SK-N-SH (cell line): ENCODE measurements at regions not wholly inside any gene's neighbourhood (a gene's known extent, or its start where the extent isn't known, plus 50 kb on each side); places are given as distances from the start of the nearest gene placed in this dataset.

Experiments used
- CTCF ChIA-PET: fragments of 300-600, 350-600 bp; formaldehyde crosslinking; extraction: SDS; loops from one replicate; lab custom pipeline; 2021; lab: Yijun Ruan, JAX
- POLR2A ChIA-PET: fragments of 350-600 bp; sonication (Branson Sonifier 250); formaldehyde crosslinking; extraction: SDS; loops from one replicate; lab custom pipeline; 2020; ENCODE audit warnings: antibody characterized with exemption, inconsistent platforms; lab: Yijun Ruan, JAX
- DNase-seq: peaks from one replicate; pipeline ENCODE4 v3.0.0; 2012
- H2AFZ ChIP-seq: fragments of 200-600 bp; sonication (generic); 2 replicates; pipeline ENCODE4 v1.8.1; 2016; ENCODE audit warnings: antibody characterized with exemption, mild to moderate bottlenecking, low read depth
- H3F3A ChIP-seq: fragments of 200-600 bp; sonication (generic); replicated peaks from 2 replicates; pipeline ENCODE3; 2016; ENCODE audit warnings: antibody characterized with exemption, mild to moderate bottlenecking; ENCODE audit not compliant: insufficient read depth
- H3K27ac ChIP-seq, 2 experiments: fragments of 200-500 bp in 1 of 2; fragments of 200-600 bp in 1 of 2; sonication (Bioruptor generic) in 1 of 2; sonication (generic), shearing (Covaris generic) in 1 of 2; 2 replicates each; pipeline versions ENCODE4 v1.5.1 to v1.6.1; 2014 to 2016; ENCODE audit warnings: low read depth in 2 of 2, inconsistent platforms in 1 of 2, low read length in 1 of 2, mild to moderate bottlenecking in 1 of 2, mixed read lengths in 1 of 2
- H3K27me3 ChIP-seq: fragments of 200-600 bp; sonication (generic), shearing (Covaris generic); 2 replicates; pipeline ENCODE4 v1.6.1; 2016; ENCODE audit warnings: mixed run types; ENCODE audit not compliant: insufficient read depth
- H3K36me3 ChIP-seq, 2 experiments: fragments of 200-500 bp in 1 of 2; fragments of 200-600 bp in 1 of 2; sonication (Bioruptor generic) in 1 of 2; sonication (generic) in 1 of 2; replicated peaks in 1 of 2; 2 replicates each; pipeline versions ENCODE3 to v1.5.1; 2014 to 2016; ENCODE audit warnings: low read length in 1 of 2, mild to moderate bottlenecking in 1 of 2; ENCODE audit not compliant: insufficient read depth in 2 of 2, control insufficient read depth in 1 of 2
- H3K4me1 ChIP-seq, 2 experiments: fragments of 200-500 bp in 1 of 2; fragments of 200-600 bp in 1 of 2; sonication (Bioruptor generic) in 1 of 2; sonication (generic), shearing (Covaris generic) in 1 of 2; 2 replicates each; pipeline versions ENCODE4 v1.5.1 to v1.6.1; 2014 to 2016; ENCODE audit warnings: low read depth in 1 of 2, low read length in 1 of 2, mixed run types in 1 of 2; ENCODE audit not compliant: insufficient read depth in 2 of 2, control insufficient read depth in 1 of 2
- H3K4me2 ChIP-seq: fragments of 200-600 bp; sonication (generic), shearing (Covaris generic); 2 replicates; pipeline ENCODE4 v1.6.1; 2017; ENCODE audit warnings: mixed run types
- H3K4me3 ChIP-seq, 2 experiments: fragments of 200-500 bp in 1 of 2; fragments of 200-600 bp in 1 of 2; sonication (Bioruptor generic) in 1 of 2; sonication (generic), shearing (Covaris generic) in 1 of 2; 2 replicates each; pipeline versions ENCODE4 v1.5.1 to v1.8.1; 2014 to 2016; ENCODE audit warnings: low read depth in 2 of 2, inconsistent platforms in 1 of 2, low read length in 1 of 2, mild to moderate bottlenecking in 1 of 2, mixed read lengths in 1 of 2, moderate library complexity in 1 of 2
- H3K79me2 ChIP-seq: fragments of 200-600 bp; sonication (generic); 2 replicates; pipeline ENCODE4 v1.8.1; 2017; ENCODE audit warnings: mild to moderate bottlenecking; ENCODE audit not compliant: insufficient read depth
- H3K9ac ChIP-seq: fragments of 200-600 bp; sonication (generic); 2 replicates; pipeline ENCODE4 v1.6.1; 2017; ENCODE audit warnings: mixed run types
- H3K9me2 ChIP-seq: fragments of 200-600 bp; sonication (generic); 2 replicates; pipeline ENCODE4 v1.6.1; 2017; ENCODE audit warnings: mixed run types
- H3K9me3 ChIP-seq: fragments of 200-600 bp; sonication (generic); 2 replicates; pipeline ENCODE4 v1.6.1; 2017; ENCODE audit warnings: mixed run types, mild to moderate bottlenecking, moderate library complexity
- H4K20me1 ChIP-seq: fragments of 200-600 bp; sonication (generic); 2 replicates; pipeline ENCODE4 v1.6.1; 2017; ENCODE audit warnings: mild to moderate bottlenecking, mixed run types; ENCODE audit not compliant: insufficient read depth
- EP300 ChIP-seq, 2 experiments: IDR thresholded peaks; 2 replicates each; pipeline versions ENCODE4 v1.4.0 to v1.6.1; 2012; ENCODE audit warnings: borderline replicate concordance in 1 of 2, low read depth in 1 of 2, low read length in 1 of 2
- EZH2phosphoT487 ChIP-seq: fragments of 200-600 bp; sonication (generic); IDR thresholded peaks from 2 replicates; pipeline ENCODE4 v1.6.1; 2017; ENCODE audit warnings: low read depth, mixed run types, mild to moderate bottlenecking, antibody characterized with exemption, moderate library complexity, borderline replicate concordance
- FOXJ3 ChIP-seq: sonication (generic); formaldehyde crosslinking; IDR thresholded peaks from 2 replicates; pipeline ENCODE4 v1.5.1; 2020; ENCODE audit warnings: mild to moderate bottlenecking, missing genetic modification reagents
- FOXM1 ChIP-seq: IDR thresholded peaks from 2 replicates; pipeline ENCODE4 v1.4.0; 2012; ENCODE audit warnings: low read depth, mild to moderate bottlenecking
- GABPA ChIP-seq: IDR thresholded peaks from 2 replicates; pipeline ENCODE4 v1.4.0; 2012; ENCODE audit warnings: low read depth, mild to moderate bottlenecking
- GATA2 ChIP-seq: sonication (generic); formaldehyde crosslinking; IDR thresholded peaks from 2 replicates; pipeline ENCODE4 v1.5.0; 2020; ENCODE audit warnings: mild to moderate bottlenecking, missing genetic modification reagents
- MEF2A ChIP-seq: IDR thresholded peaks from 2 replicates; pipeline ENCODE4 v1.4.0; 2012; ENCODE audit warnings: low read depth, borderline replicate concordance
- NFIC ChIP-seq: IDR thresholded peaks from 2 replicates; pipeline ENCODE4 v1.4.0; 2012; ENCODE audit warnings: borderline replicate concordance
- NRF1 ChIP-seq: IDR thresholded peaks from 2 replicates; pipeline ENCODE4 v1.6.1; 2012; ENCODE audit warnings: low read depth, mild to moderate bottlenecking, low read length
- POLR2AphosphoS5 ChIP-seq: IDR thresholded peaks from 2 replicates; pipeline ENCODE4 v1.6.1; 2012; ENCODE audit warnings: low read depth, low read length
- RAD21 ChIP-seq: IDR thresholded peaks from 2 replicates; pipeline ENCODE4 v1.6.1; 2012; ENCODE audit warnings: mild to moderate bottlenecking, low read length
- RFX5 ChIP-seq: IDR thresholded peaks from 2 replicates; pipeline ENCODE4 v1.6.1; 2012; ENCODE audit warnings: mild to moderate bottlenecking, improper control_type of control experiment, low read length
- RXRA ChIP-seq: IDR thresholded peaks from 2 replicates; pipeline ENCODE4 v1.4.0; 2012; ENCODE audit warnings: low read depth, mild to moderate bottlenecking, borderline replicate concordance
- SMC3 ChIP-seq: IDR thresholded peaks from 2 replicates; pipeline ENCODE4 v1.6.1; 2012; ENCODE audit warnings: low read depth, low read length, improper control_type of control experiment
- YY1 ChIP-seq: IDR thresholded peaks from 2 replicates; pipeline ENCODE4 v1.4.0; 2012; ENCODE audit warnings: low read depth, mild to moderate bottlenecking
- WGBS: methylation state at CpG from one replicate; pipeline ENCODE4 v1.1.6; 2017; ENCODE audit warnings: low lambda C conversion rate; 5-methylcytosine and 5-hydroxymethylcytosine counted together
- TF ChIP-seq, protein P1 (sequence below): IDR thresholded peaks from 2 replicates; pipeline ENCODE4 v1.4.0; 2012; ENCODE audit warnings: low read depth
- TF ChIP-seq, protein P2 (sequence below): IDR thresholded peaks from 2 replicates; pipeline ENCODE4; 2012
- TF ChIP-seq, protein P3 (sequence below): fragments of 200-600 bp; sonication (generic); IDR thresholded peaks from 2 replicates; pipeline ENCODE4 v1.6.1; 2017; ENCODE audit warnings: antibody characterized with exemption, mild to moderate bottlenecking, moderate library complexity
- TF ChIP-seq, protein P4 (sequence below): fragments of 150-350 bp; IDR thresholded peaks from 2 replicates; pipeline ENCODE4 v1.6.1; 2016; ENCODE audit warnings: mild to moderate bottlenecking, low read depth, low read length
- TF ChIP-seq, protein P5 (sequence below): fragments of 150-350 bp; IDR thresholded peaks from 2 replicates; pipeline ENCODE4 v1.6.1; 2017; ENCODE audit warnings: antibody characterized with exemption, low read length, low read depth, borderline replicate concordance
- TF ChIP-seq, protein P6 (sequence below): IDR thresholded peaks from 2 replicates; pipeline ENCODE4 v1.4.0; 2012; ENCODE audit warnings: low read depth, borderline replicate concordance

DNA sequence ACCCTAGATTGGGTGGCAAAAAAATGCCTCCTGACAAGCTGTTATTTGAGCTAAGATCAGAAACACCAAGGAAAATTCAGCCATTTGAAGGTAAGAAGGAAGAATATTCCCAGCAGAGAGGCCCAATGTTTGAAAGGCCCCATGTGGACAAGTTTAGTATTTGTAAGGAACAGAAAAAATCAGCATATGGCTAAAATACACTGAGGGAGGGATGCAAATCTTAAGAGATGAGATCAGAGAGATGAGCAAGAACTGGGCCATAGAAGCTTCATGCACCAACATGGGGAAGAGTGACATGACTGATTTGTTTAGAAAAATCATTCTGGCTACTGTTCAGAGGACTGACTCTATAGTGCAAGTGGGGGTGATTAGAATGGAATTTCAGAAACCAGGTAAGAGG lies 496.8 kb upstream of the SOX5 start (continued):
- TF ChIP-seq RXRA: no peak
- TF ChIP-seq FOXM1: no peak
- no peak for TF ChIP-seq RAD21
- no peak for TF ChIP-seq YY1

DNA sequence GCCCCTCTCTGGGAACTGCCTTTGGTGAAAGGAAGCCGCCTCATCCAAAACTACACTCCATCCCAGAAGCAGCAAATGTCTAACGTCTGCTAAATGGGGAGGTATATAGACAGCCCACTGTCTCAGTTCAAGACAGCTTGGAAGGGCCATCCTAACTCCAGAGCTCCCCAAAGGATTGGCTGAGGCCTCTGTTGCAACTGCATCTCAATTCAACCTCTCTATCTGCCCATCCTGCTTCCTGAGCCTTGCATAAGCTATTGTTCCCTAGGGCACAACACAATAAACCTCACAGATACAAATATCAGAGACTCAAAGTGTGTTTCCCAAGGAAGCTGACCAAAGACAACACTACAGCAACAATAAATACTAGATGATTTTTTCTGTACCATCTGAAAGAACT lies 495.2 kb upstream of the SOX5 start:
- H2AFZ ChIP-seq: no peak overlapping the region
- H3K79me2 ChIP-seq: no peaks in the 10 kb centered on the region
- H3K27me3 ChIP-seq: no peaks in the 10 kb centered on the region
- H3K9me3 ChIP-seq: no peaks in the 10 kb centered on the region
- no peak overlapping the region for H3K4me2 ChIP-seq
- H3K4me1 ChIP-seq: no peaks in the 10 kb centered on the region; a peak in 1 of 4 replicates
- no peak overlapping the region for H3K9ac ChIP-seq
- H3K9me2 ChIP-seq: no peaks in the 10 kb centered on the region
- POLR2A ChIA-PET: no interaction called here
- no peaks in the 10 kb centered on the region for H3F3A ChIP-seq
- H3K27ac ChIP-seq: no peak overlapping the region
- no peaks in the 10 kb centered on the region for H3K36me3 ChIP-seq
- CTCF ChIA-PET: interaction anchor here (1.0 kb wide), 2 partner anchors 11 to 17 kb away, joined by 3 to 4 read pairs; no protein-coding TSS in a partner anchor
- no peak overlapping the region for H3K4me3 ChIP-seq
- 72% methylated on average over 2 of the region's 2 CpGs for WGBS
- no peaks in the 10 kb centered on the region for H4K20me1 ChIP-seq
- DNase-seq: no peak
- TF ChIP-seq, protein P1, sequence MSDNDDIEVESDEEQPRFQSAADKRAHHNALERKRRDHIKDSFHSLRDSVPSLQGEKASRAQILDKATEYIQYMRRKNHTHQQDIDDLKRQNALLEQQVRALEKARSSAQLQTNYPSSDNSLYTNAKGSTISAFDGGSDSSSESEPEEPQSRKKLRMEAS: no peak
- TF ChIP-seq EP300 (IDR thresholded peaks at IDR 0.05; ENCODE audit: borderline replicate concordance in 1 of 2, low read depth in 1 of 2, low read length in 1 of 2) (no peak), NRF1 (no peak), RXRA (no peak), GATA2 (no peak), POLR2AphosphoS5 (no peak), GABPA (no peak), MEF2A (no peak), YY1 (no peak), RFX5 (no peak), NFIC (no peak), RAD21 (no peak), EZH2phosphoT487 (no peak), SMC3 (no peak), FOXJ3 (no peak)
- TF ChIP-seq, protein P2, sequence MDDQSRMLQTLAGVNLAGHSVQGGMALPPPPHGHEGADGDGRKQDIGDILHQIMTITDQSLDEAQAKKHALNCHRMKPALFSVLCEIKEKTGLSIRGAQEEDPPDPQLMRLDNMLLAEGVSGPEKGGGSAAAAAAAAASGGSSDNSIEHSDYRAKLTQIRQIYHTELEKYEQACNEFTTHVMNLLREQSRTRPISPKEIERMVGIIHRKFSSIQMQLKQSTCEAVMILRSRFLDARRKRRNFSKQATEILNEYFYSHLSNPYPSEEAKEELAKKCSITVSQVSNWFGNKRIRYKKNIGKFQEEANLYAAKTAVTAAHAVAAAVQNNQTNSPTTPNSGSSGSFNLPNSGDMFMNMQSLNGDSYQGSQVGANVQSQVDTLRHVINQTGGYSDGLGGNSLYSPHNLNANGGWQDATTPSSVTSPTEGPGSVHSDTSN: no peak
- TF ChIP-seq, protein P3, sequence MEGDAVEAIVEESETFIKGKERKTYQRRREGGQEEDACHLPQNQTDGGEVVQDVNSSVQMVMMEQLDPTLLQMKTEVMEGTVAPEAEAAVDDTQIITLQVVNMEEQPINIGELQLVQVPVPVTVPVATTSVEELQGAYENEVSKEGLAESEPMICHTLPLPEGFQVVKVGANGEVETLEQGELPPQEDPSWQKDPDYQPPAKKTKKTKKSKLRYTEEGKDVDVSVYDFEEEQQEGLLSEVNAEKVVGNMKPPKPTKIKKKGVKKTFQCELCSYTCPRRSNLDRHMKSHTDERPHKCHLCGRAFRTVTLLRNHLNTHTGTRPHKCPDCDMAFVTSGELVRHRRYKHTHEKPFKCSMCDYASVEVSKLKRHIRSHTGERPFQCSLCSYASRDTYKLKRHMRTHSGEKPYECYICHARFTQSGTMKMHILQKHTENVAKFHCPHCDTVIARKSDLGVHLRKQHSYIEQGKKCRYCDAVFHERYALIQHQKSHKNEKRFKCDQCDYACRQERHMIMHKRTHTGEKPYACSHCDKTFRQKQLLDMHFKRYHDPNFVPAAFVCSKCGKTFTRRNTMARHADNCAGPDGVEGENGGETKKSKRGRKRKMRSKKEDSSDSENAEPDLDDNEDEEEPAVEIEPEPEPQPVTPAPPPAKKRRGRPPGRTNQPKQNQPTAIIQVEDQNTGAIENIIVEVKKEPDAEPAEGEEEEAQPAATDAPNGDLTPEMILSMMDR: no peak
- TF ChIP-seq, protein P4, sequence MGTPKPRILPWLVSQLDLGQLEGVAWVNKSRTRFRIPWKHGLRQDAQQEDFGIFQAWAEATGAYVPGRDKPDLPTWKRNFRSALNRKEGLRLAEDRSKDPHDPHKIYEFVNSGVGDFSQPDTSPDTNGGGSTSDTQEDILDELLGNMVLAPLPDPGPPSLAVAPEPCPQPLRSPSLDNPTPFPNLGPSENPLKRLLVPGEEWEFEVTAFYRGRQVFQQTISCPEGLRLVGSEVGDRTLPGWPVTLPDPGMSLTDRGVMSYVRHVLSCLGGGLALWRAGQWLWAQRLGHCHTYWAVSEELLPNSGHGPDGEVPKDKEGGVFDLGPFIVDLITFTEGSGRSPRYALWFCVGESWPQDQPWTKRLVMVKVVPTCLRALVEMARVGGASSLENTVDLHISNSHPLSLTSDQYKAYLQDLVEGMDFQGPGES: no peak
- TF ChIP-seq, protein P5, sequence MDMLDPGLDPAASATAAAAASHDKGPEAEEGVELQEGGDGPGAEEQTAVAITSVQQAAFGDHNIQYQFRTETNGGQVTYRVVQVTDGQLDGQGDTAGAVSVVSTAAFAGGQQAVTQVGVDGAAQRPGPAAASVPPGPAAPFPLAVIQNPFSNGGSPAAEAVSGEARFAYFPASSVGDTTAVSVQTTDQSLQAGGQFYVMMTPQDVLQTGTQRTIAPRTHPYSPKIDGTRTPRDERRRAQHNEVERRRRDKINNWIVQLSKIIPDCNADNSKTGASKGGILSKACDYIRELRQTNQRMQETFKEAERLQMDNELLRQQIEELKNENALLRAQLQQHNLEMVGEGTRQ: no peak
- TF ChIP-seq, protein P6, sequence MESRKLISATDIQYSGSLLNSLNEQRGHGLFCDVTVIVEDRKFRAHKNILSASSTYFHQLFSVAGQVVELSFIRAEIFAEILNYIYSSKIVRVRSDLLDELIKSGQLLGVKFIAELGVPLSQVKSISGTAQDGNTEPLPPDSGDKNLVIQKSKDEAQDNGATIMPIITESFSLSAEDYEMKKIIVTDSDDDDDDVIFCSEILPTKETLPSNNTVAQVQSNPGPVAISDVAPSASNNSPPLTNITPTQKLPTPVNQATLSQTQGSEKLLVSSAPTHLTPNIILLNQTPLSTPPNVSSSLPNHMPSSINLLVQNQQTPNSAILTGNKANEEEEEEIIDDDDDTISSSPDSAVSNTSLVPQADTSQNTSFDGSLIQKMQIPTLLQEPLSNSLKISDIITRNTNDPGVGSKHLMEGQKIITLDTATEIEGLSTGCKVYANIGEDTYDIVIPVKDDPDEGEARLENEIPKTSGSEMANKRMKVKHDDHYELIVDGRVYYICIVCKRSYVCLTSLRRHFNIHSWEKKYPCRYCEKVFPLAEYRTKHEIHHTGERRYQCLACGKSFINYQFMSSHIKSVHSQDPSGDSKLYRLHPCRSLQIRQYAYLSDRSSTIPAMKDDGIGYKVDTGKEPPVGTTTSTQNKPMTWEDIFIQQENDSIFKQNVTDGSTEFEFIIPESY: no peak
